GM18508 (cell line): ENCODE measurements at regions not wholly inside any gene's neighbourhood (a gene's known extent, or its start where the extent isn't known, plus 50 kb on each side); places are given as distances from the start of the nearest gene placed in this dataset.

Source experiments
- ATAC-seq: cut with Tn5 transposase; IDR thresholded peaks from one replicate; pipeline ENCODE4 v1.9.1; 2021; ENCODE audit warnings: moderate number of reproducible peaks; ENCODE audit not compliant: insufficient read depth, unreplicated experiment

DNA sequence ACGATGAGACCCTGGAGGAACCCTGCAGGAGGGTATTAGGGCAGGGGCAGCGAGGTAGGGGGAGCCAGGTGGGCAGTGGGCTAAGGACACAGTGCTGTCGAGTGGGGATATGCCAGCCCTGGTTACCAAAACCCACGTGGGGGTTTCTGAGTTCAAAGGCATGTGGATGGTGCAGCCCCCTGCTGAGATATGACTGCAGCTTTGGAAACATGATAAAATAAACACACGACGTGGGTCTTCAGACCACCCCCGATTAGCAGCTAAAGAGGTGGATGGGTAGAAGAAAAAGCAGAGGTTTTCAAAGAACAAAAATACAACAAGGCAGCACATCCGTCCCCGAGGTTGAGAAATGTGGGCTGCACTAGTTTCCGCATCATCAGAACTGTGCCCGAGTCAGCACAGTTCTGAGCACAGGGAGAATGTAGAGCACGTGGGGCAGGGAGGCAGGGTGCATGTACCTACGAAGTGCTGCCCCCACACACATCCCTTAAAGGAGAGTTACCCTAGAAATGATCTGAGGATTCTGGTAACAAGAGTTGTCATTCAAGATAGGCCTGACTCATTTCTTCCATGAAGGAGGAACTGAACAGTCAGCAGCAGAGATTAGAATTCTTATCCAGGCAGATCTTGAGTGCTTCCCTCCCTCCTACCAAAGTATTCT lies 121.3 kb downstream of the RPLP1 start:
- no peak for ATAC-seq

DNA sequence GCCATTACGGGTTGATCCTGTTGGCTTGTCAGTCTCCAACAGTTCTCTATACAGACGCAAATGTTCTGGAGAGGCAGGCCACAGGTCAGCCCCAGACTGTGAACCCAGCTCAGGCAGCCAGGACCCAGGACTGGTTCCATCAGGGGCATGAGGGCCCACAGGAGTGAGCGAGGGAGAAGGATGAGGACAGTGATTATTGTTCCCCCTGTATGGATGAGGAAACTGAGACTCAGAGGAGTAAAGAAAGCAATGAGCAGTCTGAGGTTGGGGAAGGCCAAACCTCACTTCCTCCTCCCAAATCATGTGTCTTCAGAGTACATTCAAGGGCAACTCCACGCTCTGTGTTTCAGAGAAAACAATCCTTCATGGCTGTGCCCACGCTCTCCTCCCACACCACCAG lies 121.9 kb downstream of the RPLP1 start:
- ATAC-seq = no peak

DNA sequence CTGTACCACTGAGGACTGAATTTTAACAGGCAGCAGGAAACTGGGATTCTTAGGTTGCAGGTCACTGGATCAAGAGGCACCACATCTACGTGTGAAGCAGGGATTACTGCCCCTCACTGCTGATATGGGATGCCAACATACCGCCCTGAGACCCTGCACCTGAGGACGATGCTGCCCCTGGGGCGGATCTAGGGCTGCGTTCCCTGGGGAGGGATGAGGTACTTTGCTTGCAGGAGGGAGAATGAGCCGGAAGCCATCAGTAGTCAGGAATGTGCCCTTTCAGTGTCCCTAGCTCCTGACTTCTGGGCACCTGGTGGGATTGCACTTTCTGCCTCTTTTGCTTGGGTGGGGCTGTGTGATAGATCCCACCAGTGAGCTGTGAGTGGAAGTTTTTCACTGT lies 122.8 kb downstream of the RPLP1 start:
- ATAC-seq = no peak

DNA sequence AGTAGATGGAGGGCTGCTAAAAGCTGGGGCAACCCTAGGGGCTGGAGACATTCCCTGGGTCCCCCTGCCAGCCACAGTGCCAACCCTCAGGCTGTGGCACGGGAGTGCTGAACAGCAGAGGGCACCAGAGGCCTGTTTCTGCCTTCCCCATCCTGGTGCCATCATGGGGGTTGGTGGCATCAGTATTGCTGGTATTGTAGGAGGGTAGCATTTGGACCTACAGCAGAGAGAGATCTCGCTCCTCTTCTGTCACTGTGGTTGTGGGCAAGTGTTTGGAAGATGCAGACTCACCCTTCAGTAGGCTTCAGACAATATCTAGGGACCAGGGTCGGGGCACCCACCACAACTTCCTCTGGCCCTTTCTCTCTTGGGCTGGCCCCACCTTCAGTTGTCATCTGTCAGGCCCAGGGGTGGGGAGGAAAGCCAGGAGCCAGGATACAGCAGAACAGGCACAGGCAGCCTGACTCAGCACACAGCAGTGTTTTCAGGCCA lies 123.5 kb downstream of the RPLP1 start:
- no peak for ATAC-seq

DNA sequence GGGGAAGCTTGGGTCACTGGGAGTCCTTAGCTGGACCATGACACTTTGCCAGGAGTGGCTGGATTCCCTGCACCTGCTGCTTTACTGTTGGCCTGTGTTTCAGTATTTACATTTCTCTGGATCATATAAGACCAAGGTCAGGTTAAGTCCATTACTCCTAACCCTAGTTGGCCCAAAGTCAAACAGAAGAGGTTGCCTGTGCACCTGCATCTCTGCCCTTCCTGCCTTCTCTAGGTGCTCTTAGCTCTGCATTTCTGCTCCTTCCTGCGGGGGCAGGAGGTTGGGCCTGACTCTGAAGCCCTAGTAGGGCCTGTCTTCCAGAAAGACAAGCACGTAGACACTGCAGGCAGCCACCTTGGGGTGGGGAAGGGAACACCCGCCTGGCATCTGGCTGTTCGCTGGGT lies 124.3 kb downstream of the RPLP1 start:
- ATAC-seq = no peak

DNA sequence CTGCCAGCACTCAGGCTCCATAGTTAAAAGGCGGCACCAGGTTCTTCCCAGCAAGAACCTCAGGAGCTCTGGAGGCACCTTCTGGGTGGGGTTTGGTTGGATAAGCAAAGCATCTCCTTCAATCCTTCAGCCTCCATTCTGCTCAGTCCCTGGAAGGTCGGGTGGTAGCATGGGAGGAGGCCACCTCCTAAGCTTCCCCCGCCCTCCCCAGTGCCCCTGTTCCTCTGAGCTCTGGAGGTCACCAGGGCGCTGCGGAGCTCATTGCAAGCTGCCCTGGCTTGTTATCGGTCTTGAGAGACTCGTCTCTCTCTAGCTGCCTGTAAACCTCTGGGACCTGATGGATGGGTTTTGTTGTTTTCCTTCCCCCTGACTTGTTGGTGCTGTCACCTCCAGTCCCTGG lies 124.8 kb downstream of the RPLP1 start:
- ATAC-seq = no peak

DNA sequence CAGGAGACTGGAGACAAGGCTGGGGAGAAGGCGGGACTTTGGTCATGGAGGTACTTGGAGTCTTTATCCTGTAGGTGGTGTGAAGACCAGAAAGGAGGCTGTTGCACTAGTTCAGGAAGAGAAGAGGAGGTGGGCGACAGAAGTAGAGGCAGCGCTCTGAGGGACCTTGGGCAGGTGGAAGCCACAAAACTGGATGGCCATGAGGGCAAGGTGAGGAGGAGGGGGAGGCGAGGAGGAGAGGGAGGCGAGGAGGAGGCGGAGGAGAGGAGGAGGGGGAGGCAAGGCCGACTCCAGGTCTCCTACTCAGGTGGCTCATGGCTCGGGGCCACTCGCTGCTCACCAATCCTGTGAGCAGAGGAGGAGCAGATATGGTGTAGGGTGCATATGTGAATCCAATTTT lies 125.6 kb downstream of the RPLP1 start:
- ATAC-seq = no peak

DNA sequence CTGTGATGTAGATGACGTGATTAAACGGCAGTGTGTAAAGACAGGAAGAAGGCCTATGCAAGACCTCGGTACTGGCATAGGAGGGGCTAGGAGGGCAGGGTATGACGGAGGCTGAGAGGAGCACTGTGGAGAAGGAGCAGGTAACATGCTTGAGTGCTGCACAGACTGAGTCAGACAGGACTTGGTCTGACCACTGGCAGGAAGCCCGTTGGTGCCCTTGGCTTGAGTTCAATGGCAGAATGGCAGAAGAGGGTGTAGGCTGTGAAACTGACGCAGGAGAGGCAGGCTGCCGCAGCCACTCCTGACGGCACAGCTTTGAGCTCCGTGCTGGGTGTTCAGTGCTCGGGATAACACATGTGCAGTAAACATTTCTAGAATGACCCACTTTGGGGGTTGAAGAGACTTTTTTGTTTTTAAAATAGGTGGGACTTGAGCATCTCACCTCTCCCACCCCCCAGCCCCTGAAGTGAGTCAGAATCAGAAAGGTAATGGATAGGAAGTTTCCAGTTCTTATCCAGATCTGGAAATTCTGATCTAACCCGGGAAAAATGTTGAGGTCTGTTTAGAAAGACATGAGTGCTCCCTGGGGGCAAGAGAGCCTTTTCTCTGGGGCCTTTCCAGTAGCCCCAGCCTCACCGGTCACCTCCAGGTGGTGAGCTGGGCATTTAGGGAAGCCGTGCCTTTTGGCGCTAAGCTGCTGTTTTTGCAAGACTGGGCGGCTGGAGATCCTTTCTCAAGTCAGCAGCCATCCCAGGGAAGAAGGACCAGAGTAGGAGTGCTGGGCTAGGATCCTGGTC lies 126.4 kb downstream of the RPLP1 start:
- no peak for ATAC-seq

DNA sequence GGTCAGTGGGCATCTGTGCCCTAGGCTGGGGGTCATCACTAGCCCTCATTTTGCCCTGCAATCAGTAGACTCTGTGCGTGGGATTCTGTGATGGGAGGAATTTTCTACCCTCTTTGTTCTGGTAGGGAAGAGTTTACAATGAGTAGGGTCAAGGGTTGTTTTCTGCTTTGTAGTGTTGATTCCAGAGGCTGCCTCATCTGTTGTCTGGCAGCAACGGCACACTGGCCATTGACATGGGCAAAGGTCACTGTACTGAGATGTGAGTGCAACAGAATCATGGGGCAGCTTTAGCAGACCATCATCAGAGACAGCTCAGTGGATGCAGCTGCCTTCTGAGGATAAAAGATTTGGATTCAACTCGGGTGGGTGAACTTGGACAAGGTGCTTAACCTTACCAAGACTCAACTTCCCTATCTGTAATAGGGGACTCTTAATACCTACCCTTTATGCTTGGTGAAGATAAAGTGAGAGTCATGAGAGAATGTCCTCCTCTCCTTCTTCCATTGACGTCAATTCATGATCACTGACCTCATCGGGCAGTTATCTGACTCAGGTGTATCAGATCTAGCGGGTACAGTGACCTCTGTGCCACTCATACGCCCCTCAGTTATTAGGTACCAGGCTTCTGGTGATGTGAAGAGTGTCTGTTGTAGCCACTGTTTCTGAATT lies 127.5 kb downstream of the RPLP1 start:
- ATAC-seq = no peak

DNA sequence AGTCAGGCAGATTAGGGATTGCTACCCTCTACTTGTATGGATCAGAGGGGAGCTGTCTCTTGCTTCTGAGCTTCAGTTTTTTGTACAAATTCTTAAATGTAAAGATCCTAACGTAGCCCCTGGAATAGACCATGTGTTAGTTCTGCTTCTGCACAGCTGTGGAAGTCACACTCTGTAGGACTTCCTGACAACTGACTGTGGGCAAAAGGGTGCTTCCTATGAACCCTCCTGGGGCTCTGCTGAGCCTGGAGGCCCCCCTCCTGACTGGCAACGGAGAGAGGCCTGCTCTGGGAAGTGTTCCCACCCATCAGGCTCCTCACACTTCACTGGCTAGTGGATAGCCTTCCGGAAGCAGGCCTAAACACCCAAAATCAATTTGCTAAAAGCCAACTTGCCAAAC lies 131.0 kb downstream of the RPLP1 start:
- ATAC-seq = no peak

DNA sequence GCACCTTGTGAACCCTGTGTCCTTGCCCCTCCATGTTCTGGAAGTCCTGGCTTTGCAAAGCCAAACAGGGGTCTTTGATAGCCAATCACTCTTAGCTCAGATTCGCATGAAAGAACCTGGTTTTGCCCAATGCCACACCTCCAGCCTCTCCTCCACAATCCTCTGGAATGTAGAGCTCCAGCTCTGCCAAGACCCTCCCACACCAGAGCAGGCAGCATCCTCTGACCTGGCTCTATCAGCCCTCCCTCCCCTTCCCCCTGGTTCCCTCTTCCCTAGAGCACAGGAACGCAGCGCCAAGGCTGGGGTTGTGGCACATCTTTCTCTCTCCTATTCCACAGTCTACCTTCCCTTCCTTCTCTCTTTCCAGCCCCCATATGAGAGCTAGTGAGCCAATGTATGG lies 133.3 kb downstream of the RPLP1 start:
- ATAC-seq = no peak

DNA sequence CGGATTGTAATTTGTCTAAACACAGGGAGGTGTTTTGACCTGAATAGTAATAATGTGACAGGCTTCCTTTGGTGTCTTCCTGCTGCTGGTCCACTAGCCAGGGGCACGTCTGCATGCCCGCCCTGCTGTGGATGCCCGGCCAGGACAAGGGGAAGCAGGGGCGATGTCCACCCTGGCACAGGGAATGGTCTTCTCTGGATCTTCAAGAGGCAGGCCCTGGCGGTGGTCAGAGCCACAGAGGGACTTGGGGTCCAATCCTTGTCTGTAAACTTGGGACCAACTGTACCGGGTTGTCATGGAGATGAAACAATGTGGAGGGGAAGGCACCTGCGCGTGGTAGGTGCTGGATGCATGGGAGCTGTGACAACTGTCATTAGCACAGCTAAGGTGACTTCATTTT lies 134.1 kb downstream of the RPLP1 start:
- ATAC-seq = no peak

DNA sequence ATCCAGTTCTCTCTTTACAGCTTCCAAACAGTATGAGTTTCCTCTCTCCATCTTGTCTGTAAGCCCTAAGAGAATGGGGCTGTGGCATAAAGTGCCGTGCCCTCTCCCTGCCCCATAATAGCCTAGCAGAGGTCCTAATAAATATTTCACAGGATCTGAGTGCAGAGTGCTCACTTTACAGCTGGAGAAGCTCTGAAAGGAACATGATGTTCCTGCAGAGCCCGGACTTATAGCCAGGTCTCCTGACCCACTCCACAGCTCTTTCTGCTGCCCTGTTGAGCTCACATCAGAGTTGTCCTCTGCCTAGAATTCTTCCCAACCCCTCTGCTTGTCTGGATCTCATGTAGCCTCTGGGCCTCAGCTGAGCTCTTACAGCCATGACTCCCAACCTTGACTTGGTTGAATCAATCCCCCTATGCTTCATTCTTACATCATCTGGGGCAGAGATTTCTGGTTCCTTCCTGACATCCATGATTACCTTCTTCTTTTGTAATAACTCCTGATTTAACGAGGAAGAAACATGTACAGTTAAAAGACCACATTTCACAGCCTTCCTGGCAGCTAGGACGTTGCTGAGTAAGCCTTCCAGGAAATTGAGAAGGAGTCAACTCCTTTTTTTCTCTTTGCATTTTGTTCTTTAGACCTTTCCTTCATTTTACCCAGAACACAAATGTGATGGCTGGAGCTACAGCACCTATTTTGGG lies 135.3 kb downstream of the RPLP1 start:
- no peak for ATAC-seq

DNA sequence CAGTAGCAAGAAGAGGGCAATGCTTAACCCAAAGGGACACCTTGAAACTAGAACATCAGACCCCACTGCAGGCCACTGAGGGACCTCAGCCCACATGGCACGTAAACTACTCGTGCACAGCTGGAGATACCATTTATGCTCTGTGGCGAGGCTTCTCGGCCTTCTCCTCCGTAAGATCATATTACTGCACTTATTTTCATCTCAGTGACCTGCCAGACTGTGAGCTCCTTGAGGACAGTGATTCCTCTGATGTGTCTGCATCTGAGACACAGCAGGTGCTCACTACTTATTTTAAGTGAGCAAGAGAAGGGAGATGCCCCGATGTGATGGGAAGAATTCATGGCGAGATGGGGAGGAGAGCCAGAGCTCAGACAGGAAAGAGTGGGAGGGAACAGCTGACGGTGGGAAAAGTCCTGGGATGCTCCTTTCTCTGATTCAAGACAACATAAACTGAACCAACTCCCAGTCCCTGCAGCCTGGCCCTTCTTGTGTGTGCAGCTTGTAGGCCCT lies 137.6 kb downstream of the RPLP1 start:
- ATAC-seq = no peak

DNA sequence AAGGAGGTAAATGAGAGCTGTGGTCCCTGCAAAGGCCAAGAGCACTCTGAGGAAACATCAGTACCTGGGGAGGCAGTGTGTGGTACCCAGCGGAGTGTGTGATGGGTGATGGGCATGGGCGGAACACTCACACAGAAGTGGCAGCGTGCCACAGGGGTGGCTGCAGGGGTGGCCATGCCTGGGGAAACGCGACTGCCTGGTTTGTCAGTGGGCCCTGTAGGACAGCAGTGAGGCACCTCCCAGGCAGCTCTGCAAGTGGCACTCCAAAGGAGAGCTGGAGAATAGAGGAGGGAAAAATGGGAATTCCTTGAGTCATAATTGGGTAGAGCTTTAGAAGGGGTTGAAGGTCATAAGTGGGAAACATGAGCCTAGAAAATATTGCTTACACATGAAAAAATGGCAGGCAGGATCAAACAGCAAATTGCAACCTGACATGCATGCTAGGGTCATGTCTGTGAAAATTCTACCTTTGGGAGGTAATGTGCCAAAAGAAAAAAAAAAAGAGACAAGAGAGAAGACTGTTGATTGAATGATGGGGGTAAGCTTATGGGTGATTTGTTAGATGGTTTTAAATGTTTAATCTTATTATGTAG lies 138.4 kb downstream of the RPLP1 start:
- ATAC-seq = no peak

DNA sequence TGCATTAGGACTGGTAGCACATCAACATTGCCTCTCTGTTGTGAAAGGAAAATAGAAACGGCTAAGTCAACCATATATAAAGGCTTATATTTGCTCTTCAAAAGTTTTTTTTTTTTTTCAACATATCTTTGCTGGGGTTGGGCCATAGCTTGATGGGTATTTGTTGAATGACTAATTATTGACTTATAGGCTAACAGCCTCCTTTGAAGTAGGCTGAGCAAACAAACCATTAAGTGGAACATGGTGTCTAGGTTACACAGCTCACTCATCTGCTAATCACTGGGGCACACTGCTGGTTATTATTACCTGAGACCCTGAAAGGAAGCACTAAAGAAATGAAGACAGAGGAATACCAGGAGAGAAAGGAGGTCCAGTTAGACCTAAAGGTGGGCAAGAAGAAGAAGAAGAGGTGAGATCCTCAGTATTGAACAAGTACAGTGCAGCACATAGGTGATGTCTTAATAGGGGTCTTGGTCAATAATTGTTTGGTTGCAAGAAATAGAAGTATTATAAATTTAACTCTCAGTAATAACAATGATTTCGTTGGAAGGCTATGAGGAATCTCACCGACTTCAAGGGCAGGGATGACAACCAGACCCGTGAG lies 139.4 kb downstream of the RPLP1 start:
- no peak for ATAC-seq

DNA sequence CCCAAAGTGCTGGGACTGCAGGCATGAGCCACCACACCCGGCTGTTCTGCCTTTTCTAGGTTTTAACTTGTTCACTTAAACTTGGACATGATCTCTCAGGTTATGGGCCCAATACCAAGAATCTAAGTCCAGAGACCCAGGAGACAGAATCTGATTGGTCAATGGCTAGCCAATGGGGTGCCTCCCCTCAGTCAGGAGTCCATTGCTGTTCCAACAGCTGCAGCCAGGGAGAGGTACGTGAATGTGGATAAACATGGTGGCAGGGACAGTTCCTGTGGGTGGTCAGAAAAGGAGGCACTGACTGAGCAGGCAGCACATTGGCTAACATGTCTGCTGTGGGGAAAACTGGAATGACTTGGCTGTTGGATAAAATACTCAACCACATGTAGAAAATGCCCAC lies 140.3 kb downstream of the RPLP1 start:
- no peak for ATAC-seq

DNA sequence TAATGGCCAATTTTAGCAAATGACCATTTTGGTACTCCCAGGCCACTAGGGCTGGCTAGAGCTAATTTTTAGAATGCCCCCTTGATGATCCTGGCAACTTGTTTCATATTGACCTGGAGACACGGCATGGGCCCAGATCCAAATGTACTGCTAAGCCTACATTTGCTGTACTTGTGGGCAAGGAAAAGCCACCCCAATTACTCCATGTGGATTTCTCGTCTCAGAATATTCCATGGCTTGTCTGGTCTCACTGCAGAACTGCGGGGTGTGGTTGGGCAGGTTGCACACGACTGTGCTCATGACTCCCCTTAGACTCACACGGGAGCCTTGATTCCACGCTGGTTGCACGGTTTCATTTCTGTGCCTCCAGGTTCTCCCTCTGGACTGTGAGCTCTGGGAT lies 140.9 kb downstream of the RPLP1 start:
- no peak for ATAC-seq

DNA sequence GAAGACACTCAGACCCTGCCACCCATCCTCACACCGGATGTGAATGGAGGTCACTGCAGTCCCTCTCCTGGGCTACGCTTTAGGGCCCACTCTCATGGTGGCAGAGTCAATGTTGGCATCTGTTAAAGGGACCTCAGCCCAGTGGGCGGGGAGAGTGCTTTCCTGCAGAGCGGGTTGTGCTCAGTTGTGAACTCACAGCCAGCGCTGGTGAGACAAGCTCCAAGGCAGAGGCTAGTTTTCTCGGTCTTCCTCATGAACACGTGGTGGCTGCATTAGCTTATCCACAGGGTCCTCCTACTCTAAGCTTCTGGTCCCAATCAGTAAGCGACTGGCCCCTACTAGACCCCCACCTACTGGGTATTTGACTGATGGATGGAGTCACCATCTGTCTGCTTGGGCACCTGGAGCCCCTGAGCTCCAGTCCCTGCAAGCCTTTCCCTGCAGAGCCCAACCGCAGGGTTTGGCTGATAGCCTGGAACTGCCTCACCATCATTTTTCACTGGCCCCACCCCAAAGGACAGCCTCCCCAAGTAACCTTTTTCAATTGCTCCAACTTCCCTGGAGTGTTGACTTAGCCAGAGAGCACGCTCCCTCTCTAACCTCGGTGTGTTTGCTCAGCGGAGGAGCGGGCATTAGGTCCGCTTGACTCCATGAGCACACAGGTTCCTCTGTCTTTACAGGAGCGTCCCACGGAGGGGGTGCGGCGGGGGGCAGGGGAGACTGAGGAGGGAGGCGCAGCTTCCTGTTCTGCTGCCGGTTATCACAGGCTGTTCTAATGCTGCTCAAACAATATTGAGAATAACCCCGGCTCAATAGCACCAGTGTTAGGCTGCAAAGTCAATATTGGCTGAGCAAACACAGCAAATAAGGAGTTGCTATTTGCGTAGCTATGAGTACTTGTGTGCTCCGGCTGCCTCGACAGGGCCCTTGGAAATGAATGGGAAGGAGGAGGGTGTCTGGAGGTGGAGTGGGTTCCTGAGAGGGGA lies 141.7 kb downstream of the RPLP1 start:
- no peak for ATAC-seq
